ENCODE measurements at regions not wholly inside any gene's neighbourhood (a gene's known extent, or its start where the extent isn't known, plus 50 kb on each side); places are given as distances from the start of the nearest gene placed in this dataset.

- CTCF ChIA-PET = no interaction called here
- POLR2A ChIA-PET = no interaction called here
Measured at GRCh38 chr9:86662890-86663468, 284.3 kb downstream of the GAS1 start.

GRCh38 chr9:86660146-86660943 lies 287.0 kb downstream of the GAS1 start:
- ATAC-seq (ENCODE audit: low read depth) (no peak), DNase-seq (no peak)
- POLR2A ChIA-PET = no interaction called here
- CTCF ChIA-PET = no interaction called here
- no peak overlapping the region for H3K4me3 Mint-ChIP-seq
- H3K9me3 Mint-ChIP-seq = no peaks in the 10 kb centered on the region
- intact Hi-C loops (cut with micrococcal nuclease) = no loop called here
- H3K27ac Mint-ChIP-seq = no peak overlapping the region
- TF ChIP-seq CTCF (IDR thresholded peaks at IDR 0.05) = no peak
- H3K4me1 Mint-ChIP-seq = no peaks in the 10 kb centered on the region
- H3K36me3 Mint-ChIP-seq (ENCODE audit: low read depth) = no peaks in the 10 kb centered on the region
- peaks cover 3% of the 10 kb centered on the region for H3K27me3 Mint-ChIP-seq

More at GRCh38 chr9:86662890-86663468, 284.3 kb downstream of the GAS1 start:
- Mint-ChIP-seq H3K36me3 (ENCODE audit: low read depth) (no peaks in the 10 kb centered on the region), H3K4me1 (no peaks in the 10 kb centered on the region), H3K9me3 (no peaks in the 10 kb centered on the region), H3K27me3 (peaks cover 3% of the 10 kb centered on the region), H3K27ac (no peak overlapping the region), H3K4me3 (no peak overlapping the region)
- TF ChIP-seq CTCF (IDR thresholded peaks at IDR 0.05) = no peak
- intact Hi-C loops (cut with micrococcal nuclease) = no loop called here
- no peak for DNase-seq
- ATAC-seq (ENCODE audit: low read depth) = no peak

- DNase-seq = no peak
- ChIA-PET CTCF (no interaction called here), POLR2A (no interaction called here)
- peaks cover 2% of the 10 kb centered on the region for H3K27me3 Mint-ChIP-seq
- ATAC-seq (ENCODE audit: low read depth) = no peak
- no peaks in the 10 kb centered on the region for H3K9me3 Mint-ChIP-seq
- intact Hi-C loops (cut with micrococcal nuclease) = no loop called here
- H3K4me3 Mint-ChIP-seq = no peak overlapping the region
- H3K27ac Mint-ChIP-seq = no peak overlapping the region
- no peaks in the 10 kb centered on the region for H3K4me1 Mint-ChIP-seq
- H3K36me3 Mint-ChIP-seq (ENCODE audit: low read depth) = no peaks in the 10 kb centered on the region
- no peak for TF ChIP-seq CTCF (IDR thresholded peaks at IDR 0.05)
Measured at GRCh38 chr9:86659413-86660046, 287.8 kb downstream of the GAS1 start.

GRCh38 chr9:86655147-86655546 lies 292.2 kb downstream of the GAS1 start:
- H3K9me3 Mint-ChIP-seq = no peaks in the 10 kb centered on the region
- TF ChIP-seq CTCF (IDR thresholded peaks at IDR 0.05) = no peak

GRCh38 chr9:86653466-86653865 lies 293.8 kb downstream of the GAS1 start:
- Mint-ChIP-seq H3K27ac (no peak overlapping the region), H3K4me1 (peaks cover 4% of the 10 kb centered on the region), H3K27me3 (no peaks in the 10 kb centered on the region), H3K4me3 (no peak overlapping the region), H3K9me3 (no peaks in the 10 kb centered on the region), H3K36me3 (ENCODE audit: low read depth) (no peaks in the 10 kb centered on the region)
- ChIA-PET CTCF (no interaction called here), POLR2A (no interaction called here)
- no peak for TF ChIP-seq CTCF (IDR thresholded peaks at IDR 0.05)
- ATAC-seq (ENCODE audit: low read depth) = no peak
- DNase-seq = no peak
- intact Hi-C loops (cut with micrococcal nuclease) = no loop called here

More at GRCh38 chr9:86655147-86655546, 292.2 kb downstream of the GAS1 start:
- ChIA-PET POLR2A (no interaction called here), CTCF (no interaction called here)
- no peak for DNase-seq
- no peak for ATAC-seq (ENCODE audit: low read depth)
- Mint-ChIP-seq H3K4me1 (peaks cover 2% of the 10 kb centered on the region), H3K36me3 (ENCODE audit: low read depth) (no peaks in the 10 kb centered on the region), H3K4me3 (no peak overlapping the region), H3K27me3 (peaks cover under 1% of the 10 kb centered on the region), H3K27ac (no peak overlapping the region)
- intact Hi-C loops (cut with micrococcal nuclease) = no loop called here
